ENCODE measurements at regions not wholly inside any gene's neighbourhood (a gene's known extent, or its start where the extent isn't known, plus 50 kb on each side); places are given as distances from the start of the nearest gene placed in this dataset.

DNA sequence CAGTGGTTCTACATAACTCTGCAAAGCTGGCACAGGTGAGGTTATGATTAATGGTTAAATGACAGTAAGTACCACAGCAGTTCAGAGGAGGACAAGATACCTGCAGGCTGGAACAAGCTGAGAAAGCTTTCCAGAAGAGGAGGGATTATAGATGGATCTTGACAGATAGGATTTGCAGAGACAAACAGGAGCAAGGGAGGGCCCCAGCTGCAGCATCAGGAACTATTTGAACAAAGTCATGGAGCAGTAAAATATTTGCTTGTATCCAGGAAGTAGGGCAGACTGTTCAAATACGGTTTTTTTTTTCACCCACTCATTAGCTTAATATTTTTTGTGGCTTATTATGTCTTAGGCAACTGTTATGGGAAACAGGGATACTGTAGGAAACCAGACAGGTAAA, 144.4 kb upstream of the MAN1A1 start (continued):
- TF ChIP-seq, protein P1, sequence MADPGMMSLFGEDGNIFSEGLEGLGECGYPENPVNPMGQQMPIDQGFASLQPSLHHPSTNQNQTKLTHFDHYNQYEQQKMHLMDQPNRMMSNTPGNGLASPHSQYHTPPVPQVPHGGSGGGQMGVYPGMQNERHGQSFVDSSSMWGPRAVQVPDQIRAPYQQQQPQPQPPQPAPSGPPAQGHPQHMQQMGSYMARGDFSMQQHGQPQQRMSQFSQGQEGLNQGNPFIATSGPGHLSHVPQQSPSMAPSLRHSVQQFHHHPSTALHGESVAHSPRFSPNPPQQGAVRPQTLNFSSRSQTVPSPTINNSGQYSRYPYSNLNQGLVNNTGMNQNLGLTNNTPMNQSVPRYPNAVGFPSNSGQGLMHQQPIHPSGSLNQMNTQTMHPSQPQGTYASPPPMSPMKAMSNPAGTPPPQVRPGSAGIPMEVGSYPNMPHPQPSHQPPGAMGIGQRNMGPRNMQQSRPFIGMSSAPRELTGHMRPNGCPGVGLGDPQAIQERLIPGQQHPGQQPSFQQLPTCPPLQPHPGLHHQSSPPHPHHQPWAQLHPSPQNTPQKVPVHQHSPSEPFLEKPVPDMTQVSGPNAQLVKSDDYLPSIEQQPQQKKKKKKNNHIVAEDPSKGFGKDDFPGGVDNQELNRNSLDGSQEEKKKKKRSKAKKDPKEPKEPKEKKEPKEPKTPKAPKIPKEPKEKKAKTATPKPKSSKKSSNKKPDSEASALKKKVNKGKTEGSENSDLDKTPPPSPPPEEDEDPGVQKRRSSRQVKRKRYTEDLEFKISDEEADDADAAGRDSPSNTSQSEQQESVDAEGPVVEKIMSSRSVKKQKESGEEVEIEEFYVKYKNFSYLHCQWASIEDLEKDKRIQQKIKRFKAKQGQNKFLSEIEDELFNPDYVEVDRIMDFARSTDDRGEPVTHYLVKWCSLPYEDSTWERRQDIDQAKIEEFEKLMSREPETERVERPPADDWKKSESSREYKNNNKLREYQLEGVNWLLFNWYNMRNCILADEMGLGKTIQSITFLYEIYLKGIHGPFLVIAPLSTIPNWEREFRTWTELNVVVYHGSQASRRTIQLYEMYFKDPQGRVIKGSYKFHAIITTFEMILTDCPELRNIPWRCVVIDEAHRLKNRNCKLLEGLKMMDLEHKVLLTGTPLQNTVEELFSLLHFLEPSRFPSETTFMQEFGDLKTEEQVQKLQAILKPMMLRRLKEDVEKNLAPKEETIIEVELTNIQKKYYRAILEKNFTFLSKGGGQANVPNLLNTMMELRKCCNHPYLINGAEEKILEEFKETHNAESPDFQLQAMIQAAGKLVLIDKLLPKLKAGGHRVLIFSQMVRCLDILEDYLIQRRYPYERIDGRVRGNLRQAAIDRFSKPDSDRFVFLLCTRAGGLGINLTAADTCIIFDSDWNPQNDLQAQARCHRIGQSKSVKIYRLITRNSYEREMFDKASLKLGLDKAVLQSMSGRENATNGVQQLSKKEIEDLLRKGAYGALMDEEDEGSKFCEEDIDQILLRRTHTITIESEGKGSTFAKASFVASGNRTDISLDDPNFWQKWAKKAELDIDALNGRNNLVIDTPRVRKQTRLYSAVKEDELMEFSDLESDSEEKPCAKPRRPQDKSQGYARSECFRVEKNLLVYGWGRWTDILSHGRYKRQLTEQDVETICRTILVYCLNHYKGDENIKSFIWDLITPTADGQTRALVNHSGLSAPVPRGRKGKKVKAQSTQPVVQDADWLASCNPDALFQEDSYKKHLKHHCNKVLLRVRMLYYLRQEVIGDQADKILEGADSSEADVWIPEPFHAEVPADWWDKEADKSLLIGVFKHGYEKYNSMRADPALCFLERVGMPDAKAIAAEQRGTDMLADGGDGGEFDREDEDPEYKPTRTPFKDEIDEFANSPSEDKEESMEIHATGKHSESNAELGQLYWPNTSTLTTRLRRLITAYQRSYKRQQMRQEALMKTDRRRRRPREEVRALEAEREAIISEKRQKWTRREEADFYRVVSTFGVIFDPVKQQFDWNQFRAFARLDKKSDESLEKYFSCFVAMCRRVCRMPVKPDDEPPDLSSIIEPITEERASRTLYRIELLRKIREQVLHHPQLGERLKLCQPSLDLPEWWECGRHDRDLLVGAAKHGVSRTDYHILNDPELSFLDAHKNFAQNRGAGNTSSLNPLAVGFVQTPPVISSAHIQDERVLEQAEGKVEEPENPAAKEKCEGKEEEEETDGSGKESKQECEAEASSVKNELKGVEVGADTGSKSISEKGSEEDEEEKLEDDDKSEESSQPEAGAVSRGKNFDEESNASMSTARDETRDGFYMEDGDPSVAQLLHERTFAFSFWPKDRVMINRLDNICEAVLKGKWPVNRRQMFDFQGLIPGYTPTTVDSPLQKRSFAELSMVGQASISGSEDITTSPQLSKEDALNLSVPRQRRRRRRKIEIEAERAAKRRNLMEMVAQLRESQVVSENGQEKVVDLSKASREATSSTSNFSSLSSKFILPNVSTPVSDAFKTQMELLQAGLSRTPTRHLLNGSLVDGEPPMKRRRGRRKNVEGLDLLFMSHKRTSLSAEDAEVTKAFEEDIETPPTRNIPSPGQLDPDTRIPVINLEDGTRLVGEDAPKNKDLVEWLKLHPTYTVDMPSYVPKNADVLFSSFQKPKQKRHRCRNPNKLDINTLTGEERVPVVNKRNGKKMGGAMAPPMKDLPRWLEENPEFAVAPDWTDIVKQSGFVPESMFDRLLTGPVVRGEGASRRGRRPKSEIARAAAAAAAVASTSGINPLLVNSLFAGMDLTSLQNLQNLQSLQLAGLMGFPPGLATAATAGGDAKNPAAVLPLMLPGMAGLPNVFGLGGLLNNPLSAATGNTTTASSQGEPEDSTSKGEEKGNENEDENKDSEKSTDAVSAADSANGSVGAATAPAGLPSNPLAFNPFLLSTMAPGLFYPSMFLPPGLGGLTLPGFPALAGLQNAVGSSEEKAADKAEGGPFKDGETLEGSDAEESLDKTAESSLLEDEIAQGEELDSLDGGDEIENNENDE (IDR thresholded peaks at IDR 0.05; ENCODE audit: insufficient replicate concordance, low read length), result no peak
- TF ChIP-seq POU5F1 (IDR thresholded peaks at IDR 0.05; ENCODE audit: low read depth, low read length) (no peak), CREB1 (IDR thresholded peaks at IDR 0.05) (no peak), RXRA (IDR thresholded peaks at IDR 0.05; ENCODE audit: insufficient read depth, low read depth, low read length) (no peak), SP2 (IDR thresholded peaks at IDR 0.05; ENCODE audit: low read length) (no peak), BRCA1 (IDR thresholded peaks at IDR 0.05; ENCODE audit: low read depth, low read length) (no peak), SIX5 (IDR thresholded peaks at IDR 0.05; ENCODE audit: low read depth, low read length) (no peak), HDAC6 (IDR thresholded peaks at IDR 0.05; ENCODE audit: low read depth, low read length) (no peak), MAFK (IDR thresholded peaks at IDR 0.05; ENCODE audit: low read depth, low read length) (no peak), JUND (IDR thresholded peaks at IDR 0.05; ENCODE audit: low read length) (no peak), BACH1 (IDR thresholded peaks at IDR 0.05; ENCODE audit: low read length) (no peak)
- TF ChIP-seq, protein P2, sequence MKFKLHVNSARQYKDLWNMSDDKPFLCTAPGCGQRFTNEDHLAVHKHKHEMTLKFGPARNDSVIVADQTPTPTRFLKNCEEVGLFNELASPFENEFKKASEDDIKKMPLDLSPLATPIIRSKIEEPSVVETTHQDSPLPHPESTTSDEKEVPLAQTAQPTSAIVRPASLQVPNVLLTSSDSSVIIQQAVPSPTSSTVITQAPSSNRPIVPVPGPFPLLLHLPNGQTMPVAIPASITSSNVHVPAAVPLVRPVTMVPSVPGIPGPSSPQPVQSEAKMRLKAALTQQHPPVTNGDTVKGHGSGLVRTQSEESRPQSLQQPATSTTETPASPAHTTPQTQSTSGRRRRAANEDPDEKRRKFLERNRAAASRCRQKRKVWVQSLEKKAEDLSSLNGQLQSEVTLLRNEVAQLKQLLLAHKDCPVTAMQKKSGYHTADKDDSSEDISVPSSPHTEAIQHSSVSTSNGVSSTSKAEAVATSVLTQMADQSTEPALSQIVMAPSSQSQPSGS (IDR thresholded peaks at IDR 0.05; ENCODE audit: low read length), result no peak
